A673 (cell line): ENCODE measurements at regions not wholly inside any gene's neighbourhood (a gene's known extent, or its start where the extent isn't known, plus 50 kb on each side); places are given as distances from the start of the nearest gene placed in this dataset.

ENCODE experiments used
- CTCF ChIP-seq: fragments of 300-800, 200-600 bp; sonication (generic); conservative IDR thresholded peaks from 2 replicates; pipeline ENCODE4 v1.5.1; 2017; ENCODE audit warnings: low read depth, mild to moderate bottlenecking, antibody characterized with exemption, low read length, moderate library complexity, mixed read lengths
- EZH2 ChIP-seq: fragments of 200-600 bp; sonication (generic); IDR thresholded peaks from 2 replicates; pipeline ENCODE4 v1.6.1; 2017; ENCODE audit warnings: borderline replicate concordance, low read depth, mild to moderate bottlenecking, mixed read lengths, antibody characterized with exemption, low read length; ENCODE audit not compliant: poor library complexity, severe bottlenecking

DNA sequence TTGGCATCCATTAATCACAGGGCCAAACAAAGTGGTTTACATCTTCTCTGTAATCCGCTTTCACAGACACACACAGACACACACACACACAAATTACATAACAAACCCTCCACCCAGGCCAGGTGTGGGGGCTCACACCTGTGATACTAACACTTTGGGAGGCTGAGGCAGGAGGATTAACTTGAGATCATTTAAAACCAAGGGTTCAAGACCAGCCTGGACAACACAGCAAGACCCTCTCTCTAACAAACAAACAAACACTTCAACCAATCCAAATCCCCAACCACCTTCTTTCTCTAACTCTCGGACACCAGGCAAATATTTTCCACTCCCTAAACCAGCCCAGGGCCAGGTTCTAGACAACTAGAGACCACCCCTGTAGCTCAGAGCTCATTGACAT, 79.5 kb upstream of the XPO1 start:
- TF ChIP-seq CTCF (no peak), EZH2 (no peak)
